Activated gamma-delta T cell treated with Interleukin-2 at 50 U/mL for 16 hours (primary cell): ENCODE measurements at regions not wholly inside any gene's neighbourhood (a gene's known extent, or its start where the extent isn't known, plus 50 kb on each side); places are given as distances from the start of the nearest gene placed in this dataset.
"Not testable (repeated sequence)": the region's sequence is repeated elsewhere in the genome, so short reads cannot be mapped to it uniquely, and the experiment has no call there.

Source experiments
- DNase-seq: peaks from one replicate; pipeline ENCODE4 v3.0.0-alpha.2; 2020

DNA sequence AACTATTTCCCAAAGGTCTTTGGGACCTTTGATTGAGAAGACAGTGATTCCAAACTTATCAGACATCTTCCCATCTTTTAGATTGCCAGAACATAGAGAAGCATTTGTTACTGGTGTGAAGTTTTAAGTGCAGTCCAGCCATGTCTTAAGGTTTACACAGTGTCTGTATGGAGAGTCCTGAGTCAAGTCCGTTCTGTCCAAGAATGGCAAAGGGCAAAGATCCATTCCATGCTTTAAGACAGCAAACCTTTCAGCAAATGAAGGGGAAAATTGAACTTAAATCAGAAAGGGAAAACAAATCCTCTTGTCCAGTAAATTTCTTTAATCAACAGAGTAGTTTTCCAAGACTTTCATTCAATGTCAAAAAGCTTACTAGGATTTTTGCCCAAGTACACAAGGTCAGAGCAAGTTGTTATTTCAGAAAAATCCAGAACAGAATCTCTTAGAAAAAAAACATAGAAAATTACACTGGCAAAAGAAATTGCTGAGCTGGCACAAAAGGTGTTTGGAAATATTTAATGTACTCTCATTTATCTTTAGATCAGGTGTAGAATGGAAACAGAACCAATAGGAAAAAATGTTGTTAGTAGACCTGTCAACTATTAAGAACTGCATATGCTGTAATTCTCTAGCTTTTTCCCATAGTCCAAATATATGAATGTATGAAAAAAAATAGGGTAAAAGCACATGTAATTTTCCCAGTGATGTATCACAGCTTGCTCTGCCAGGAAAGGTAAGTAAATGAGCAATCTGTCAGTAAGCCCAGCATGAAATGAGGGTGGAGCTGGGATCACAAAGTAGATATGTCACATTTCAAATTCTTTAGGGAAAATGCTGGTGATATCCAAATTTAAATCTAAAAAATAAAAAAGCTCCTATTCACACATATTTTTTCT, 1099.9 kb downstream of the TUSC7 start:
- DNase-seq, result no peak

DNA sequence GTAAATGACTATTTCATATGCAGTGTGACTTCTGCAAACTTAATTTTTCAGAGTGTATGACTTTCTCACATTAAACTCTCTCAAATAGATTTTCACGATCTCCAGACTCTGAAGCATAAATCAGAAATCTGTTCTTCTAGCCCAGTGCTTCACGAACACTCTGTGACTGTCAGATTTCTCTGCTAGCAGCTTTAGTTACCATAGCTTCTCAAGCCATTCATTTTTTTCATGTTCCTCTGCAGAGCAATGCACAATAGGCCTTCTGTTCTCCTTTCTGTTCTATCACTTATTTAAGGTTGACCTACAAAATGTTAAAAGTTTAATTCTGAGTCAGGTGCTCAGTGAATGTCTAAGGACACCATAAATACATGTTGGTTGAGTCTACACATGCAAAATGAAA, 1102.2 kb downstream of the TUSC7 start:
- DNase-seq, result no peak

DNA sequence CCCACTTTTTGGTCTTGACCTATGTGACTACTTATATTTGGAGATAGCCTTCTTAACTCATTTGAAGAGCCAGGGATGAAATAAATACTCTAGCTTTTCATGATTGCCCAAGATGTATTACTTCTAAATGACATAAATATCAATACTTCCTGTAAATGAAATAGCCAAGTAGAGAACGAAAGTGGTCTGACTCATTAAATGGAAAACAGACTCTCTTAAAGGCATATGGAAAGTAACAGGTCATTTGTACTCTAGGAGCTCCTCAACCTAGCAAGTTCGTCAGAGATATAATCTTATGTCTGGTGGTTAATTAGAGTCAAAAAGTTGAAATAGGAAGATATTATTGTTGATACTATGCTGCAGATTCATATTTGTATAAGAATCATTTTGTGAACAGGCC, 1105.4 kb downstream of the TUSC7 start:
- DNase-seq, result no peak

GRCh38 chr3:117817103-117817502, 1107.5 kb downstream of the TUSC7 start:
- DNase-seq, result no peak

DNA sequence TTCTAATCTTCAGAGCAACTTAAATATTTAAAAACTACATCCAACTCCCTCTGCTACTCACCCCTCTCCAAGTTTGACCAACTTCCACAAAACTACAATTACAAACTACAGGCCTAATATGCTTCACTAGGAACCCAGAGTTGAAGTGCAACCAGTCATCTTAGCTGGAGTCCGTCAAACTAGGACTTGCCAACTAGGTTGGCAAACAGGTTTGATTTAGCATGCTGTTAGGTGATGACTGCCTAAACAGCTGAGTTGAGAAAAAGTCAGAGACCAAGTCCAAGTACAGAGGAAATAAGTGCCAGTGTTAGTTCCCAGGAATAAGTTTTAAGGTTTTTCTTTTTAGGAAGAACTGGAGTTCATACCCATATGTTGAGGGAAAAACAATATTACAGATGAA, 1109.0 kb downstream of the TUSC7 start:
- DNase-seq, result no peak

DNA sequence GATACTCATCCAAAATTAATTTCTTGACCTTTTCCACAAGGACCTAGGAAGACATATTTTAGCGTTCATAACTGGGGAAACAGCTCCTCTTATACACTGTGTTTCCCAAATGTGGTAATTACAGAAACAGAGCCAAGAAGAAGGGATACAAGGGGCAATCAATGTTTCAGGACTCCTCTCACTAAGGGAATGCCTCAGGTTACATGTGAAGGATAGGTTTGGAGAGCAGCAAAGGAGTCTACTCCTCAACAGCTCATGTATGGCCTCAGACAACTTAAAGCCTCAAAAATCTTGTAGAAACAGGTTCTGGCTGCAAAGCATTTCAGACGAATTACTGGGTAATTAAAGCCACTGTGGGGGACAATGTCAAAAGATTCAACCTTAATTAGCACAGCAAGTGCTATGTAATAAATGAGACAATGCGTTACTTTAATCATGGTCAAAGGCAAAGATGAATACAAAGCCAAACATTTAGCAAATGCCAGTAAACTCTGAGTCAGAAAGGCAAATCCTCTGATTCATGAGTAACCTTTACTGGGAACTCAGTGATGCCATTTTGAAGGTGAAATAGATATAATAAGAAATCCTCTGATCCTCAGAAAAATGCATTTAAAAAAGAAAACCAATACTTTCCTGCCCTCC, 1111.2 kb downstream of the TUSC7 start:
- DNase-seq, result no peak

GRCh38 chr3:117822416-117822815, 1112.8 kb downstream of the TUSC7 start:
- DNase-seq, result no peak

DNA sequence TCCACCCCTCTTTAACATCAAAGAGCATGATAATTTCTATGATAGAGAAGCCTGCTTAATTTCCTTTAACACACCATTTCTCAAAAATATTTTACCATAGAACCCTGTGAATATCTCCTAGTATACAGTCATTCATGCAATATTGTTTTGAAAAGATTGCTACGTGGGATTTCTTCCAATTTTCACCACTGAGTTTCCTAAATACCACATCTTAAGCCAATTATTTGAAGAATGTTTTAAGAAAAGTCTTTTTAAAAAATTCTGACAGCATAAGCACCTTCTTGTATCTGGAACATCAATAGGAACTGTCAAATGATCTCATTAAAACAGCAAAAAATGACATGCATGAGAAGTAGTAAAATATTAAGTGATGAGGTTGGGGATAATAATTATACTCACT, 1126.7 kb downstream of the TUSC7 start:
- DNase-seq, result no peak

DNA sequence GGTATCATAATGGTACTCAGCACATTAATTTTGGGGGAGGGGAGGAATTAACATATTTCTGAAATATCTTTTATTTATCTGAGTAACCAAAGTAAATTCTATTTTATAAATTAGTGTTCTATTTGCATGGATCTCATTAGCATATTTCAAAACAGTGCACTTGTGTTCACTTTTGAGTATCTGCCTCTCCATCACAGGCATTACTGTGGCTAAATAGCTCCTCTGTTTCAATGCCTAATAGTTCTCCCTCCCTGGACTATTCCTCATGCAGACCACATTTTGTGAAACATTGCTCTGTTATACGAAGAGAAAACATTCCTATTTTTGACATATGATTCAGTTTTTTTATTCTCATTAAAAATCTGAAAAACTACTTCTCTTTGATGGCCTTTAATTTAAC, 1127.8 kb downstream of the TUSC7 start:
- DNase-seq, result no peak

DNA sequence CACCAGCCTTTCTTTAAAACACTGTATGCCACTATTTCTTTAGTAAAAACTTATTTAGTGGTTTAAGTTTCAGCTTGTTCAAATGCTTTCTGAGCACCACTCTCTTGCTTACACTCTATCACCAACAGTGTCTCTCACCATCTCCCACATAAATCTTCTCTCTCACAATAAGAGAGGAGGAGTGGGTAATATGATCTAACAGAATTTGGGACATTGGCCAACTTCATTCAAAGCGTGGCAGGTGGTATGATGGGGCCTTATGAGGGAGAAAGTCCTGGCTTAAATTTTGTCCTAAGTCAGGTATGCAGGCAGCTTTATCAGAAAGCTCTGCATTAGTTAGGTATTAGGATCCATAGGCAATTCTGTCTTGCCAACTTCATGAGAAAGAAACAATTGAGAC, 1132.5 kb downstream of the TUSC7 start:
- DNase-seq, result no peak

DNA sequence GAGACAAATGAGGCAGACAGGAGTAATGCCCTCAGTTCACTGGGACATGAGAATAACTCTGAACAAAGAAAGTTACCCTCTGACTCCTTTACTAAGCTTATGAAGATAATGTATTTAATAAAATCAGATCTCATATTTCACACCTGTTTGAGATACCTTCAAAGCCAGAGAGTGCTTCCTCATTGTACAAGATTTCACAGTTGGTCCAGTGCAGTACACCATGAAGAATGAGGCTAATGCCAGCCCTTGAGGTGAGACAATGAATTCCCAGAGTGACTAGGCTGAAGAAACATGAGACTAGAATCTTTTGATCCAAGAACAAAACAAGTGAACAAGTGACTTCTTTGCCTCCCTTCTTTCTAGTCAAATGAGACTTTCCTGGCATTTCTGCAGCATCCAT, 1133.8 kb downstream of the TUSC7 start:
- DNase-seq, result no peak

DNA sequence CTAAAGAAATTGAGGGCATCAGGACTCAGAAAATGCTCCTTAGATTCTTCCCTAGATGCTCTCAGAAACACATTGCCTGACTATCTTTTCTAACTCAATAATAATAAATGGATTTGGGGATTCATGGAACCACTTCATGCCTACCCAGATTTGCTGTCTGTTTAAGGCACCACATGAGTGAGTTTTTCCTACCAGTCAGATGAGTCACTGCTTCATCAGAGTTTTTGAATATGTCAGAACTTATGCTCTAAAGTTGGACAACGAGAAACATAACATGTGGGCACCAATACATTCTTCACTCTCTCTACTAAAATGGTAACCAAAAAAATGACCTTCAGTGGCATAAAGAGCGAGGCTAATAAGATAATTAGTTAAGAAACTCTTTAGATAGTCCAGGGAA, 1135.1 kb downstream of the TUSC7 start:
- DNase-seq, result no peak

- DNase-seq, result no peak
Observed at GRCh38 chr3:117846238-117846637, 1136.7 kb downstream of the TUSC7 start.

DNA sequence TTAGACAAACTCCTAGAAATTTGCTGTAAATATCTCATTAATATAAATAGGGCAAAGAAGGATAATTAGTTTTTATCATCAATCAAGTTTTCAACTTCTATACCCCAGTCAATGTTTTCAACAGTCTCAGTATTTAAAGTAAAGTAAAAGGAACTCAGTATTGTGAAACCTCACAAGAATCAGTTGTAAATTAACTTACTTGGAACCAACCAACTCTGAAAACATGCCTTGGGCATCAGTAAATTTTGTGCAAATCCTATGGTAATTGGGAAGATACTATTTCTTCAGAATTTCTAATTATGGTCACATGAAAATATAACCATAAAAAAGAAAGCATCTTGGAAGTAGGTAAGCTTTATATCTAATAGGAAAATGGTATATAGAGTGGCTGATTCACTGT, 1139.0 kb downstream of the TUSC7 start:
- DNase-seq, result no peak

DNA sequence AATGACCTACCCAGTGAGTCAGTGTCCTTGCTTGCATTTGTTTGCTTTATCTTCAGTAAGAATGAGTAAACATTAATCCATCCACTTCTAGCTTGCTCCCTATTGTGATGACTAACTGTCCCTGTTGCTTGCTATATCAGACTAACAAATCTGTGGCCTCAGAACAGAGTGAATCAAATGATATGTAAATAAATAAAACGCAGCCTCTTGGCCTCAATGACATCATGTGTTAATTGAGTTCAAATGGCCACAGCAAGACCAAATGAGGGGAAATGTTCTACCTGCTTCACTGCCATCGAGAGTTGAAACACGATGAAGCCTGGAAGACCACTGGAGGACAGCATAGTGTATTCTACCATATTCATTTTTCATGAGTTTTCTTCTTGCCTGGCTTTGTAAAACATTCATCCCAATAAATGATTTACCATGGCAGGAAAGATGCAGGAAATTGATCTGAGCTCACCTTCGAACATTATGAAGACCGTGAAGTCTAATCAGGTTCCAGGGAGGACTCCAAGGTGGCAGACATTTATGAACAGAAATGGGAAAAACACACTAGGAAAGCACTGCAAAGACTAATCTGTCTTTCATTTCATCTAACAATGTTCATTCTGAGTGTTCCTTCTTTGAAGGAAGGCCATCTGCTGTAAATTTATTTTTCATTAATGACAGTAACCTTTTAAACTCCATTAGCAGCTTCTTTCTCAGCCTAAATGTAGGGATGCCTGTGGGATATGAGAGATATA, 1144.5 kb downstream of the TUSC7 start:
- DNase-seq, result no peak

- no peak for DNase-seq
Observed at GRCh38 chr3:117856354-117856753, 1146.8 kb downstream of the TUSC7 start.

GRCh38 chr3:117863146-117863545, 1153.6 kb downstream of the TUSC7 start:
- DNase-seq, result no peak

- DNase-seq, result no peak
Observed at GRCh38 chr3:117865338-117865737, 1155.8 kb downstream of the TUSC7 start.

- no peak for DNase-seq
Observed at GRCh38 chr3:117868766-117869165, 1159.2 kb downstream of the TUSC7 start.

DNA sequence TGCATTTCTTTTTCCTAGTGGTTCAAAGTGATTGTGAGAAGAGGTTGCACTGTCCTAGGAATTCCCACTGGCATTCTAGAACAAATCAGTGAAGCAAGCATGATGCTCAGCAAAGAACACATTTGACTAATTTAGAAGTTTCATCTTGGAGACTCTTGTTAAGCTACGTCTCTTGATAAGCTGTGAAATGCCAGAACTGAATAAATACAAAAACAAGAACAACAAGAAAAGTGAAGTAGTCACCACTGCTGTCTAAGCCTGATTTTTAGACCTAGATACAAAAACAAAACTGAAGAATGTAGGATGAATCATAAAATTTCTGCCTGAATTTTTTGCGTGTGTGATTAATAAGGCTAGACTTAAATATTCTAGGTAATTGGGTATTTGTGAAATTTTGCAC, 1162.4 kb downstream of the TUSC7 start:
- no peak for DNase-seq

DNA sequence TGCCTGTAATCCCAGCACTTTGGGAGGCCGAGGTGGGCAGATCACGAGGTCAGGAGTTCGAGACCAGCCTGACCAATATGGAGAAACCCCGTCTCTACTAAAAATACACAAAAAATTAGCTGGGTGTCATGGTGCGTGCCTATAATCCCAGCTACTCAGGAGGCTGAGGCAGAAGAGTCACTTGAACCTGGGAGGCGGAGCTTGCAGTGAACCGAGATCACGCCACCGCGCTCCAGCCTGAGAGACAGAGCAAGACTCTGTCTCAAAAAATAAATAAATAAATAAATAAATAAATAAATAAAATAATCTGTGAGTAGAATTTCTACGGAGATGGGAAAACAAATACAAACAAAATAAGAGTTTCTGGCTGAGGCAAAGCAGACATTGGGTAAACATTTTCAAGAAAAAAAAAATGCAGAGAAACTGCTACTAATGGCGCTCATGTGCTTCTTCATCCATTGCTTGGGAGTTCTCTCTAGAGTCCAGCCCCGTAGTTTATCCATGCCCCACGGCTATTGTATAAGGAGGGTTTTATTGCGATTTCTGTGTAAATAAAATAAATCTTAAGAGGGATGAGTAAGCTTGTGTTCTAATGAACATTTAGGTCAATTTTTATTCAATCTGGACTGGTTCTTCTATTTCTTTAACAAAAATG, 1161.9 kb downstream of the IGSF11 start:
- DNase-seq, result not testable (repeated sequence)

- no peak for DNase-seq
Observed at GRCh38 chr3:117873249-117873600, 1161.4 kb downstream of the IGSF11 start.

GRCh38 chr3:117874028-117874690, 1160.5 kb downstream of the IGSF11 start:
- no peak for DNase-seq
